ENCODE measurements at regions not wholly inside any gene's neighbourhood (a gene's known extent, or its start where the extent isn't known, plus 50 kb on each side); places are given as distances from the start of the nearest gene placed in this dataset.

DNA sequence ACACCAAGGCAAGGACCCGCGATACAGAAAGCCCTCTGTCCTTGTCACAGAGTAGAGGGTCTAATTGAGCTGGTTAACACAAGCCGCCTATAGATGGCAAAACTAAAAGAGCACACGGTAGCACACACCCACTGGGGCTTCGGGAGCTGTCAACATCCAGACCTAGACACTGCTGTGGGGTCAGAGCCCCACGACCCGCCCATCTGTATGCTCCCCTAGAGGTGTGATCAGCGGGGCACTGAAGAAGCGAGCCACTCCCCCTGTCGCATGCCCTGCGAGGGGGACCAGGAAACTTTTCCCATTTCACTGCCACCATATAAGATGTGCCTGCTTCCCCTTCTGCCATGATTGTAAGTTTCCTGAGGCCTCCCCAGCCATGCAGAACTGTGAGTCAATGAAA is 1255.8 kb upstream of the CDH8 start:
- no peaks in the 10 kb centered on the region for H3K9me3 ChIP-seq

DNA sequence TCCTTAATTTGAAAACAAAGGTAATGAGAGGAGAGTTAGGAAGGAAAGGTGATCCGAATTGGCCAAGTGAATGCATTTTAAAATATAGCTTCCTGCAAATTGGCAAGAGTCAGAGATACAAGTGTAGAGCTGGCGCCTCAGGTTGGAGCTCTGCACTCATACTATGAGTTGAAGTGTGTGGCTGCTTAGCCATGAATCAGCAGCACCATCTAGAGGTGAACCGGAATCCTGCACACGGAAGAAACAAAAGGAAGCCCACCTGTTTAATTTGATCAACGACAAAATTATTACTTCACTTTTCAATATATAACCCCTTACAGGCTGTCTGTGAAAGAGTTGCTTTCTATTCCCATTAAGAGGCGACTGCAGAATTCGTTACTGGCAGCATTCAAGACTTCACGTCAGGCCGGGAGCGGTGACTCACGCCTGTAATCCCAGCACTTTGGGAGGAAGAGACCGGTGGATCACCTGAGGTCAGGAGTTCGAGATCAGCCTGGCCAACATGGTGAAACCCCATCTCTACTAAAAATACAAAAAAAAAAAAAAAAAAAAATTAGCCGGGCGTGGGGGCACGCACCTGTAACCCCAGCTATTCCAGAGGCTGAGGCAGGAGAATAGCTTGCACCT is 1253.7 kb upstream of the CDH8 start:
- TF ChIP-seq, protein P1, sequence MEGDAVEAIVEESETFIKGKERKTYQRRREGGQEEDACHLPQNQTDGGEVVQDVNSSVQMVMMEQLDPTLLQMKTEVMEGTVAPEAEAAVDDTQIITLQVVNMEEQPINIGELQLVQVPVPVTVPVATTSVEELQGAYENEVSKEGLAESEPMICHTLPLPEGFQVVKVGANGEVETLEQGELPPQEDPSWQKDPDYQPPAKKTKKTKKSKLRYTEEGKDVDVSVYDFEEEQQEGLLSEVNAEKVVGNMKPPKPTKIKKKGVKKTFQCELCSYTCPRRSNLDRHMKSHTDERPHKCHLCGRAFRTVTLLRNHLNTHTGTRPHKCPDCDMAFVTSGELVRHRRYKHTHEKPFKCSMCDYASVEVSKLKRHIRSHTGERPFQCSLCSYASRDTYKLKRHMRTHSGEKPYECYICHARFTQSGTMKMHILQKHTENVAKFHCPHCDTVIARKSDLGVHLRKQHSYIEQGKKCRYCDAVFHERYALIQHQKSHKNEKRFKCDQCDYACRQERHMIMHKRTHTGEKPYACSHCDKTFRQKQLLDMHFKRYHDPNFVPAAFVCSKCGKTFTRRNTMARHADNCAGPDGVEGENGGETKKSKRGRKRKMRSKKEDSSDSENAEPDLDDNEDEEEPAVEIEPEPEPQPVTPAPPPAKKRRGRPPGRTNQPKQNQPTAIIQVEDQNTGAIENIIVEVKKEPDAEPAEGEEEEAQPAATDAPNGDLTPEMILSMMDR (IDR thresholded peaks at IDR 0.05): no peak
- intact Hi-C loops (cut with DNase I): no loop called here
- no peaks in the 10 kb centered on the region for H3K36me3 ChIP-seq
- H3K27ac ChIP-seq: no peak overlapping the region
- H3K4me1 ChIP-seq: no peaks in the 10 kb centered on the region
- DNase-seq (ENCODE audit: low spot score in 2 of 2): no peak
- H3K9me3 ChIP-seq: no peaks in the 10 kb centered on the region
- no peak overlapping the region for H3K4me3 ChIP-seq
- H3K27me3 ChIP-seq: no peaks in the 10 kb centered on the region

More for the DNA sequence above, 1255.8 kb upstream of the CDH8 start:
- no peak for DNase-seq (ENCODE audit: low spot score in 2 of 2)
- Histone ChIP-seq H3K36me3 (no peaks in the 10 kb centered on the region), H3K4me1 (no peaks in the 10 kb centered on the region), H3K27me3 (no peaks in the 10 kb centered on the region), H3K4me3 (no peak overlapping the region), H3K27ac (no peak overlapping the region)
- TF ChIP-seq, protein P1 (IDR thresholded peaks at IDR 0.05): no peak
- intact Hi-C loops (cut with DNase I): no loop called here

DNA sequence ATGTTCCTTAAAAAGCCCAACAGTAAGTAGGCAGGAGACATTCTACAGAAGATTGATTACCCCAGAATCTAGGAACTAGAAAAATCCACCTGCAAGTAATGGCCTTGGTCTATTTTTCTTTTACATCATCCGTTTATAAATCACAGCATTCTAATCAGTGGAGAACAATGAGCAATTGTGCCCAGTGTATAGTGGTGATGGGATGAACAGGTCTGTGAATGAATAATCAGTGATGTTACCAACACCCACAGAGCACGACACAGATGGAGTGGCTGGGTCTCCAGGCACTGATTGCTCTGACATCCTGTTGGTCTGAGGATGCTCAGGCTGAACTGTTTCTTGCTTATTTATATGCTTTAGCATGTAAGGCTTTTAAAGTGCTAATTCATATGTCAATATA is 1251.2 kb upstream of the CDH8 start:
- Histone ChIP-seq H3K9me3 (no peaks in the 10 kb centered on the region), H3K27ac (no peak overlapping the region), H3K4me1 (no peaks in the 10 kb centered on the region), H3K27me3 (no peaks in the 10 kb centered on the region), H3K36me3 (no peaks in the 10 kb centered on the region), H3K4me3 (no peak overlapping the region)
- intact Hi-C loops (cut with DNase I): no loop called here
- TF ChIP-seq, protein P1 (IDR thresholded peaks at IDR 0.05): no peak
- DNase-seq (ENCODE audit: low spot score in 2 of 2): no peak

DNA sequence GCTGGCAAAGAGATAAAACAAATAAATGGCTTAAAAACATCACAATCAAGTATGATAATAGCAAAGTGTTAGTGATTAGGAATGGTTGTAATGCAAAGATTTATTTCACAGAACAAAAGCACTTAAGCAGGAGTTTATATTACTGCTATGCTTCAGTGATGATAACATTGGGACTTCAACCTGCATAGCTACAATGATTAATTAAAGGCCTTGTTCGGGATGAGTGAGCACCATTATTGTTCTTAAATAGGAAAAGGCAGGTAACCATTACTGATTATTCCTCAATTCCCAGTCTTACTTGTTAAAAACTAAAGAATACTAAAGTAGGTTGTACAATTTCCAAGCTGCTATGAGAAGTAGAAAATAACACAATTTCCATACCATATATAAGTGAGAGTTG is 1247.5 kb upstream of the CDH8 start:
- Histone ChIP-seq H3K27ac (no peak overlapping the region), H3K27me3 (no peaks in the 10 kb centered on the region), H3K4me1 (no peaks in the 10 kb centered on the region), H3K36me3 (no peaks in the 10 kb centered on the region), H3K4me3 (no peak overlapping the region), H3K9me3 (no peaks in the 10 kb centered on the region)
- intact Hi-C loops (cut with DNase I): no loop called here
- no peak for DNase-seq (ENCODE audit: low spot score in 2 of 2)
- TF ChIP-seq, protein P1 (IDR thresholded peaks at IDR 0.05): no peak

DNA sequence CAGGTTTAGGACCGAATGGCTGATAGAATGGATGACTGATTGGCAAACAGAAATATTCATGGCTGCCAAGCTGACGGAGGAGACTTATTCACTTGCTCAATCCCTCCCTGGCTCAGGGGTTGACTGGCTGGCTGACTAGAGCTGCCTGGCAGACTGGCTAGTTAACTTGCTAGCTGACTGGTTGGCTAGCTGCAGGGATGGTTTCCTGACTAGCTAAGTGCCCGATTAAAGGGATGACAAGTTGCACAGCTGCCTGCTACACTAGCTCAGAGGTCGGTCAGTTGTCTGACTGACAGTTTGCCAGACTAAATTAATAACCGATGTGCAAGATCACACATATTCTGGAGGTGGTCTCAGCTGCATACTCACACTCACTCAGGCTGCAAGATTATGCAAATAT is 1208.4 kb upstream of the CDH8 start:
- intact Hi-C loops (cut with DNase I): no loop called here
- Histone ChIP-seq H3K4me3 (no peak overlapping the region), H3K27me3 (no peaks in the 10 kb centered on the region), H3K9me3 (no peaks in the 10 kb centered on the region), H3K36me3 (no peaks in the 10 kb centered on the region), H3K27ac (no peak overlapping the region), H3K4me1 (no peaks in the 10 kb centered on the region)
- no peak for DNase-seq (ENCODE audit: low spot score in 2 of 2)
- TF ChIP-seq, protein P1 (IDR thresholded peaks at IDR 0.05): no peak

Data from ascending aorta (tissue), 2 donors.